GM12891 (cell line): ENCODE measurements at regions not wholly inside any gene's neighbourhood (a gene's known extent, or its start where the extent isn't known, plus 50 kb on each side); places are given as distances from the start of the nearest gene placed in this dataset.
"Not testable (repeated sequence)": the region's sequence is repeated elsewhere in the genome, so short reads cannot be mapped to it uniquely, and the experiment has no call there.

Experiments
- DNase-seq: peaks from one replicate; pipeline ENCODE4 v3.0.0; 2011; ENCODE audit warnings: low spot score; ENCODE audit not compliant: insufficient read length
- FAIRE-seq: peaks from 2 replicates; lab custom pipeline; 2011; peaks lifted over from hg19 to GRCh38; lab: Jason Lieb, UNC
- PAX5 ChIP-seq: IDR thresholded peaks from 2 replicates; pipeline ENCODE4 v1.6.1; 2011; ENCODE audit warnings: low read length, moderate library complexity, mild to moderate bottlenecking; ENCODE audit not compliant: insufficient read depth, severe bottlenecking
- POLR2A ChIP-seq: IDR thresholded peaks from 2 replicates; pipeline ENCODE4 v1.6.1; 2011; ENCODE audit warnings: low read depth, low read length, control low read depth
- POLR2AphosphoS5 ChIP-seq: IDR thresholded peaks from 2 replicates; pipeline ENCODE4 v1.6.1; 2011; ENCODE audit warnings: low read depth, low read length, control low read depth
- POU2F2 ChIP-seq: IDR thresholded peaks from 2 replicates; pipeline ENCODE4 v1.6.1; 2011; ENCODE audit warnings: low read depth, mild to moderate bottlenecking, control low read depth, low read length, moderate library complexity
- SPI1 ChIP-seq: IDR thresholded peaks from 2 replicates; pipeline ENCODE4 v1.6.1; 2011; ENCODE audit warnings: low read depth, low read length, control low read depth
- TAF1 ChIP-seq: IDR thresholded peaks from 2 replicates; pipeline ENCODE4 v1.6.1; 2011; ENCODE audit warnings: low read depth, low read length, control low read depth

GRCh38 chr12:85423947-85424346 is 143.9 kb downstream of the ALX1 start:
- no peak for DNase-seq
- FAIRE-seq, result no peak
- no peak for TF ChIP-seq SPI1
- no peak for TF ChIP-seq TAF1
- TF ChIP-seq POLR2AphosphoS5, result no peak
- no peak for TF ChIP-seq PAX5
- no peak for TF ChIP-seq POU2F2

DNA sequence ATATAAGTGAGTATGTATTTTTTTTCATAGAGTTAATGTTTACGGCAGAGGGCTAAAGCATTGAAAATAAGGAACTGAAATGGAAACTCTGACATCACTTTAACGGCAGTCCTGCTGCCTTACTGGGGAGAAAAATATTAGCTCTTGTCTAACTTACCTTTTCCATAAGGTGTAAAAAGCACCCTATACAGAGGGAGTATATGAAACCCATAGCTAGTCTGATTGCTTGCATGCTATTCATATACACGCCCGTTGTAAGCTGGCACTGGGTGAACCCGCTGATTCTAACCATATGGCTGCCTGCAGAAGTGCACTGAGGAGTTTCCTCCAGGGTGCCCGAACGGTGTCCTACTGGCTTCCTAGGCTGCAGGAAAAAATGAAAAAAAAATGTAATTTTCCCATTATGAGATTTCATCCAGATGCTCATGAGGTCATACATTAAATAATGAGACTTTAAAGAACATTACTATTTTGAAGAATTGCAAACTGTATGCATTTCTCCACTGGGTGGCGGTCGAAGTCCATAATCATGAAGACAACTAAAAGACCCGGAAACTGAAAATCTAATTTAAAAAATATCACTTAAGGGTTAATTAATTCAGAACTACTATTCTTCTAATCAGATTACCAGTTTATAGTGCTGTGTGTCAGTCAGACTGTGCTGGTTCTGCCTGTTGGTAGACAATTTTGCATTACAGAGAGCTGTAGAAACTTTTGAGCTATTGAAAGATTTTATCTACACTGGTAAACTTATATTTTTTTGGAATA is 144.7 kb downstream of the ALX1 start:
- peak; percentile 57 for FAIRE-seq
- no peak for DNase-seq
- TF ChIP-seq SPI1, result peak; percentile 97
- TF ChIP-seq POLR2A, result no peak

GRCh38 chr12:85425349-85425612 is 145.3 kb downstream of the ALX1 start:
- no peak for TF ChIP-seq POLR2AphosphoS5
- no peak for TF ChIP-seq POU2F2
- no peak for TF ChIP-seq TAF1
- TF ChIP-seq PAX5, result no peak
- TF ChIP-seq POLR2A, result no peak
- no peak for TF ChIP-seq SPI1
- FAIRE-seq (no peak), DNase-seq (no peak)

- FAIRE-seq (no peak), DNase-seq (no peak)
- TF ChIP-seq SPI1 (no peak), PAX5 (no peak), POU2F2 (no peak), POLR2A (no peak), POLR2AphosphoS5 (no peak), TAF1 (no peak)
Observed at GRCh38 chr12:85425926-85426325, 145.9 kb downstream of the ALX1 start.

DNA sequence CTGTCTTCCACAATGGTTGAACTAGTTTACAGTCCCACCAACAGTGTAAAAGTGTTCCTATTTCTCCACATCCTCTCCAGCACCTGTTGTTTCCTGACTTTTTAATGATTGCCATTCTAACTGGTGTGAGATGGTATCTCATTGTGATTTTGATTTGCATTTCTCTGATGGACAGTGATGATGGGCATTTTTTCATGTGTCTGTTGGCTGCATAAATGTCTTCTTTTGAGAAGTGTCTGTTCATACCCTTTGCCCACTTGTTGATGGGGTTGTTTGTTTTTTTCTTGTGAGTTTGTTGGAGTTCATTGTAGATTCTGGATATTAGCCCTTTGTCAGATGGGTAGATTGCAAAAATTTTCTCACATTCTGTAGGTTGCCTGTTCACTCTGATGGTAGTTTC is 153.1 kb downstream of the ALX1 start:
- FAIRE-seq, DNase-seq: not testable (repeated sequence)

- DNase-seq, result no peak
- FAIRE-seq, result no peak
- TF ChIP-seq POLR2A, result no peak
- no peak for TF ChIP-seq TAF1
- TF ChIP-seq SPI1, result no peak
- no peak for TF ChIP-seq PAX5
- no peak for TF ChIP-seq POU2F2
- TF ChIP-seq POLR2AphosphoS5, result no peak
Observed at GRCh38 chr12:85440271-85440670, 160.3 kb downstream of the ALX1 start.

DNA sequence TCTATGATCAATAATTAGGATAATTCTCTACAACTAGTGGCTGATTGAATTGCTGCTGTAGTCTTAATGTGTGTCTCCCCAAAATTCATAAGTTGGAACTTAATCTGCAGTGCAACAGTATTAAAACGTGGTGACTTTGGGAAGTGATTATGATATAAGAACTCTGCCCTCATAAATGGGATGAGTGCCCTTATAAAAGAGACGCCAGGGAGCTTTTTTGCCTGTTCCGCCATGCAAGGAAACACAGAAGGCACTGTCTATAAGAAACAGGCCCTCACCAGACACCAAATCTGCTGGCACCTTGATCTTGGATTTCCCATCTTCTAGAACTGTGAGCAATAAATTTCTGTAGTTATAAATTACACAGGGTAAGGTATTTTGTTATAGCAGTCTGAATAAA is 161.0 kb downstream of the ALX1 start:
- FAIRE-seq (no peak), DNase-seq (no peak)
- TF ChIP-seq POU2F2 (no peak), POLR2A (no peak), SPI1 (no peak), POLR2AphosphoS5 (no peak), TAF1 (no peak), PAX5 (no peak)

GRCh38 chr12:85441741-85442140 is 161.7 kb downstream of the ALX1 start:
- TF ChIP-seq SPI1, result no peak
- no peak for TF ChIP-seq POU2F2
- no peak for FAIRE-seq

GRCh38 chr12:85445060-85445938 is 165.3 kb downstream of the ALX1 start:
- DNase-seq (no peak), FAIRE-seq (no peak)
- TF ChIP-seq POU2F2 (no peak), TAF1 (no peak), POLR2AphosphoS5 (no peak), SPI1 (no peak), PAX5 (no peak), POLR2A (no peak)

More at GRCh38 chr12:85441741-85442140, 161.7 kb downstream of the ALX1 start:
- no peak for DNase-seq

- DNase-seq (no peak), FAIRE-seq (no peak)
- TF ChIP-seq SPI1 (no peak), POLR2AphosphoS5 (no peak), TAF1 (no peak), POLR2A (no peak), POU2F2 (no peak), PAX5 (no peak)
Observed at GRCh38 chr12:85448031-85448430, 168.0 kb downstream of the ALX1 start.

DNA sequence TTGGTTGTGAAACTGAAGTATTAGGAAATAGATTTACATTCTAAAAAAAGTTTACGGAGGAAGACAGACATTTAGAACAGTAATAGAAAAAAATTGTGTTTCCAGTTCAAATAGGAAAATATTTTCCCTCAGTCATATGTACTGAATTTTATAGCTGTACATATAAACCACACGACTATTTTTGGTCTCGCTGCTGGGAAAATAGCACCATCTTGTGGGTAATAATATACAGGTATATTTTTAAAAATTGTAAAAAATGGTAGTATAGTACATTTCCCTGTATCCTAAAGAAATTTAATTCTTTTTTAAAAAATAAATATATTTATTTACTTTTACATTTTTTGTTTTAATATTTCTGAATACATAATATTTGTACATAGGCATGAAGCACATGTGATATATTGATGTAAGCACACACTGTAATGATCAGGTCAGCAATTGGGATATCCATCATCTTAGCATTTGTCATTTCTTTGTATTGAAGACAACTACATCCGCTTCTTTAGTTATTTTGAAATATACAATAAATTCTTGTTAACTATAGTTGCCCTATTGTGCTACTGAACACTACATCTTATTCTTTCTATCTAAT is 168.6 kb downstream of the ALX1 start:
- no peak for FAIRE-seq
- DNase-seq, result no peak
- TF ChIP-seq POU2F2 (no peak), PAX5 (no peak)
